DND-41 (cell line): ENCODE measurements at regions not wholly inside any gene's neighbourhood (a gene's known extent, or its start where the extent isn't known, plus 50 kb on each side); places are given as distances from the start of the nearest gene placed in this dataset.

ENCODE experiments used
- ATAC-seq: fragments of 200-7000 bp; cut with Tn5 transposase; 3 replicates; pipeline ENCODE4 v1.9.1; 2021; ENCODE audit warnings: low read depth; ENCODE audit not compliant: insufficient read depth
- DNase-seq: peaks from one replicate; pipeline ENCODE4 v3.0.0-alpha.2; 2020
- H2AFZ ChIP-seq: 2 replicates; pipeline ENCODE4 v1.6.0; 2012; ENCODE audit warnings: low read depth, low read length
- H3K27ac ChIP-seq: 2 replicates; pipeline ENCODE4 v1.5.1; 2012; ENCODE audit warnings: low read length, inconsistent platforms
- H3K27me3 ChIP-seq: fragments of 200-600 bp; sonication (generic); 2 replicates; pipeline ENCODE4 v1.6.0; 2012; ENCODE audit warnings: low read length, mild to moderate bottlenecking, inconsistent platforms; ENCODE audit not compliant: insufficient read depth, poor library complexity
- H3K36me3 ChIP-seq: 2 replicates; pipeline ENCODE4 v1.5.1; 2012; ENCODE audit warnings: low read length, inconsistent platforms; ENCODE audit not compliant: insufficient read depth
- H3K4me1 ChIP-seq: 2 replicates; pipeline ENCODE4 v1.5.1; 2012; ENCODE audit warnings: mild to moderate bottlenecking, low read length; ENCODE audit not compliant: insufficient read depth
- H3K4me2 ChIP-seq: 2 replicates; pipeline ENCODE4 v1.6.0; 2012; ENCODE audit warnings: mild to moderate bottlenecking, moderate library complexity, low read length, inconsistent platforms; ENCODE audit not compliant: insufficient read depth
- H3K4me3 ChIP-seq, 2 experiments: fragments of 200-600 bp in 1 of 2; shearing (Covaris generic) in 1 of 2; 2 replicates each; pipeline ENCODE4 v1.5.1; 2012 to 2016; ENCODE audit warnings: inconsistent platforms in 2 of 2, low read length in 2 of 2, mild to moderate bottlenecking in 2 of 2, low read depth in 1 of 2, moderate library complexity in 1 of 2
- H3K79me2 ChIP-seq: 2 replicates; pipeline ENCODE4 v1.6.0; 2012; ENCODE audit warnings: low read length, inconsistent platforms; ENCODE audit not compliant: insufficient read depth
- H3K9ac ChIP-seq: 2 replicates; pipeline ENCODE4 v1.6.0; 2012; ENCODE audit warnings: low read depth, mild to moderate bottlenecking, inconsistent platforms, low read length, moderate library complexity
- H3K9me3 ChIP-seq: 2 replicates; pipeline ENCODE4 v1.5.1; 2012; ENCODE audit warnings: low read length, moderate library complexity, mild to moderate bottlenecking, inconsistent platforms; ENCODE audit not compliant: insufficient read depth, severe bottlenecking
- H4K20me1 ChIP-seq: 2 replicates; pipeline ENCODE4 v1.6.0; 2012; ENCODE audit warnings: low read length; ENCODE audit not compliant: insufficient read depth
- EZH2 ChIP-seq: IDR thresholded peaks from 3 replicates; pipeline ENCODE4 v1.6.1; 2012; ENCODE audit warnings: borderline replicate concordance, low read depth, mild to moderate bottlenecking, moderate library complexity, low read length, inconsistent platforms; ENCODE audit not compliant: severe bottlenecking
- TF ChIP-seq, protein P1 (sequence below): IDR thresholded peaks from 2 replicates; pipeline ENCODE4 v1.5.1; 2012; ENCODE audit warnings: borderline replicate concordance, low read length, moderate library complexity, mild to moderate bottlenecking; ENCODE audit not compliant: poor library complexity, severe bottlenecking; ENCODE audit errors: extremely low read depth

DNA sequence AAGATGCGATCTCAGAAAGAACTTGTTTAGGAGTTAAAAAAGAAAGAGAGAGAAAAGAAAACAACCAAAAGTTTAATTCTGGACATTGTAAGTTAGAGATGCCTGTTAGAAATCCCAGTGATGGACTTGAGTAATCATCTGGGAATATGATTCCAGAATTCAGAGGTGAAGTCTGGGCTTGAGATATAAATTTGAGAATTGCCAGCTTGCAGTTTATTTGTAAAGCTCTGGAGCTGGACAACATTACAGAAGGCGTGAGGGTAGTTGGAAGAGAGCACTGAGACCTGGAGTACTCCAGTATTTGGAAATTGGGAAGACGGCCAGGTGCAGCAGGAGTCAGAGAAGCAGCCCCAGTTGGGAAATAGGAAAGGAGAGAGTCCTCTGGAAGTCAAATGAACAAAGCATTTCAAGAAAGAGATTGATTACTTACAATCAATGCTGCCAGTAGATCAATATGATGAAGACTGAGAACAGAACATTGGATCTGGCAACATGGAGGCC is 128.8 kb upstream of the ARHGAP28 start:
- TF ChIP-seq, protein P1, sequence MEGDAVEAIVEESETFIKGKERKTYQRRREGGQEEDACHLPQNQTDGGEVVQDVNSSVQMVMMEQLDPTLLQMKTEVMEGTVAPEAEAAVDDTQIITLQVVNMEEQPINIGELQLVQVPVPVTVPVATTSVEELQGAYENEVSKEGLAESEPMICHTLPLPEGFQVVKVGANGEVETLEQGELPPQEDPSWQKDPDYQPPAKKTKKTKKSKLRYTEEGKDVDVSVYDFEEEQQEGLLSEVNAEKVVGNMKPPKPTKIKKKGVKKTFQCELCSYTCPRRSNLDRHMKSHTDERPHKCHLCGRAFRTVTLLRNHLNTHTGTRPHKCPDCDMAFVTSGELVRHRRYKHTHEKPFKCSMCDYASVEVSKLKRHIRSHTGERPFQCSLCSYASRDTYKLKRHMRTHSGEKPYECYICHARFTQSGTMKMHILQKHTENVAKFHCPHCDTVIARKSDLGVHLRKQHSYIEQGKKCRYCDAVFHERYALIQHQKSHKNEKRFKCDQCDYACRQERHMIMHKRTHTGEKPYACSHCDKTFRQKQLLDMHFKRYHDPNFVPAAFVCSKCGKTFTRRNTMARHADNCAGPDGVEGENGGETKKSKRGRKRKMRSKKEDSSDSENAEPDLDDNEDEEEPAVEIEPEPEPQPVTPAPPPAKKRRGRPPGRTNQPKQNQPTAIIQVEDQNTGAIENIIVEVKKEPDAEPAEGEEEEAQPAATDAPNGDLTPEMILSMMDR = no peak
- no peak for TF ChIP-seq EZH2
- ATAC-seq (no peak), DNase-seq (no peak)
- Histone ChIP-seq H3K27ac (no peak overlapping the region), H3K9me3 (no peaks in the 10 kb centered on the region), H3K27me3 (no peaks in the 10 kb centered on the region), H2AFZ (no peak overlapping the region), H3K4me3 (no peak overlapping the region), H3K79me2 (no peaks in the 10 kb centered on the region), H3K4me1 (no peaks in the 10 kb centered on the region), H3K9ac (no peak overlapping the region), H4K20me1 (no peaks in the 10 kb centered on the region), H3K4me2 (no peak overlapping the region), H3K36me3 (no peaks in the 10 kb centered on the region)

DNA sequence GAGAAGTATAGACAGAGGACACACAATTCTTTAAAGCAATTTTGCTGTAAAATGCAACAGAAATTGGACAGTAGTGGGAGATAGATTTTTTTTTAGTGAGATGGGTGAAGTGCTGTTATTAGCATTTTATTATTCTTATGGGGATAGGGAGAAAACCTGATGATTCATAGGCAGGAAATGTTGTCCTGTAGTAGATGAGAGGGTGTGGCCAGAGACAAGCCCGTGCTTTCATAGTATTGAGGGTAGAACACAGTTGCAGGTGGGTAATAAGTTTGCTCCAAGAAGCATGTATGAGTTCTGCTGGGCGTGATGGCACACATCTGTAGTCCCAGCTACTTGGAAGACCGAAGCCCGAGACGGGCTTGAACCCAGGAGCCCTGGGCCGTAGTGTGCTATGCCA is 128.3 kb upstream of the ARHGAP28 start:
- DNase-seq = no peak
- no peaks in the 10 kb centered on the region for H4K20me1 ChIP-seq
- no peaks in the 10 kb centered on the region for H3K36me3 ChIP-seq
- no peak overlapping the region for H3K4me3 ChIP-seq
- no peaks in the 10 kb centered on the region for H3K9me3 ChIP-seq
- no peak for ATAC-seq
- H3K9ac ChIP-seq = no peak overlapping the region
- no peak for TF ChIP-seq EZH2
- TF ChIP-seq, protein P1 = no peak
- no peak overlapping the region for H3K27ac ChIP-seq
- no peak overlapping the region for H2AFZ ChIP-seq
- no peaks in the 10 kb centered on the region for H3K4me1 ChIP-seq
- no peaks in the 10 kb centered on the region for H3K79me2 ChIP-seq
- no peak overlapping the region for H3K4me2 ChIP-seq
- no peaks in the 10 kb centered on the region for H3K27me3 ChIP-seq

DNA sequence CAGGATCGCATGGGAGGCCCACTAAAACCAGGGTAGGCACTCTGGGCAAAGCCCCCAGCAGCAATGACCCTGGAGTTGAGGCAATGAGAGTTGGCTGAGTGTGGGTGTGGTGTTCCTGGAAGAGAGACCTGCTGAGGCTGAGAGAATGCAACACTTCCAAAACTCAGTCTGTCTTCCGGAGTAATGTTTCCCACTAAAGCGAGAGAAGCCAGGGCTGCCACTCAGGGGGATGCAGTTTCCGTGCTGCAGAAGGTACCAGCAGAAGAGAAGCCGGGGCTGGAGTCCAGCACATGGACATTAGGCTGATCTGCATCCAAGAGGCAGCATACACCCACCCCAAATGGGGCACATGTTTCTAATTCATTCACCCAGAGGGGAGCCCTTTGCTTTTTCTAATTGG is 127.2 kb upstream of the ARHGAP28 start:
- Histone ChIP-seq H3K4me1 (no peaks in the 10 kb centered on the region), H3K9me3 (no peaks in the 10 kb centered on the region), H3K9ac (no peak overlapping the region), H3K27me3 (no peaks in the 10 kb centered on the region), H3K4me2 (no peak overlapping the region), H3K27ac (no peak overlapping the region), H4K20me1 (no peaks in the 10 kb centered on the region), H3K4me3 (no peak overlapping the region), H2AFZ (no peak overlapping the region), H3K79me2 (no peaks in the 10 kb centered on the region), H3K36me3 (no peaks in the 10 kb centered on the region)
- no peak for TF ChIP-seq EZH2
- TF ChIP-seq, protein P1 = no peak
- DNase-seq (no peak), ATAC-seq (no peak)

- Histone ChIP-seq H3K4me3 (no peak overlapping the region), H3K4me1 (no peaks in the 10 kb centered on the region), H4K20me1 (no peaks in the 10 kb centered on the region), H3K27me3 (no peaks in the 10 kb centered on the region), H3K9ac (no peak overlapping the region), H3K79me2 (no peaks in the 10 kb centered on the region), H3K36me3 (no peaks in the 10 kb centered on the region), H3K4me2 (no peak overlapping the region), H3K9me3 (no peaks in the 10 kb centered on the region), H2AFZ (no peak overlapping the region), H3K27ac (no peak overlapping the region)
- ATAC-seq (no peak), DNase-seq (no peak)
- no peak for TF ChIP-seq EZH2
- TF ChIP-seq, protein P1 = no peak
These were observed 125.0 kb upstream of the ARHGAP28 start for GRCh38 chr18:6604573-6604941.
